Gastrocnemius medialis (tissue), 4 donors: ENCODE measurements at regions not wholly inside any gene's neighbourhood (a gene's known extent, or its start where the extent isn't known, plus 50 kb on each side); places are given as distances from the start of the nearest gene placed in this dataset.

Experiments
- CTCF ChIP-seq, 5 experiments: fragments of 450-650 bp in 3 of 5; fragments of 200-600 bp in 2 of 5; sonication (generic) in 2 of 5; IDR thresholded peaks in 4 of 5; conservative IDR thresholded peaks in 1 of 5; 1 replicate in 4 of 5; 2 replicates in 1 of 5; pipeline ENCODE4 v1.5.1; 2016 to 2019; ENCODE audit warnings: antibody characterized with exemption in 5 of 5, mild to moderate bottlenecking in 3 of 5, moderate library complexity in 3 of 5
- POLR2A ChIP-seq, 2 donors: fragments of 450-650 bp; IDR thresholded peaks; one replicate each; pipeline ENCODE4 v1.6.1; 2017; ENCODE audit warnings: antibody characterized with exemption in 2 of 2, mild to moderate bottlenecking in 2 of 2, moderate library complexity in 2 of 2

- no peak for TF ChIP-seq CTCF (IDR thresholded peaks at IDR 0.05 in 4 of 5, conservative IDR thresholded peaks at IDR 0.05 in 1 of 5)
- TF ChIP-seq POLR2A (IDR thresholded peaks at IDR 0.05), result no peak
These were observed 136.9 kb downstream of the SKIDA1 start for GRCh38 chr10:21388589-21388988.
